ENCODE measurements at regions not wholly inside any gene's neighbourhood (a gene's known extent, or its start where the extent isn't known, plus 50 kb on each side); places are given as distances from the start of the nearest gene placed in this dataset.

- no peak overlapping the region for H3K27ac ChIP-seq
- Mint-ChIP-seq H3K4me3 (no peak overlapping the region), H3K9me3 (no peaks in the 10 kb centered on the region), H3K4me1 (peaks cover 2% of the 10 kb centered on the region), H3K36me3 (no peaks in the 10 kb centered on the region), H3K27ac (no peak overlapping the region), H3K27me3 (ENCODE audit: insufficient read depth, low read depth) (no peaks in the 10 kb centered on the region)
- H2AFZ ChIP-seq (replicated peaks) = no peak overlapping the region
- no peak overlapping the region for H3K4me3 ChIP-seq
- no peak for DNase-seq (ENCODE audit: low spot score)
- H3K4me2 ChIP-seq = no peak overlapping the region
- H3K9ac ChIP-seq = no peak overlapping the region
- TF ChIP-seq EZH2phosphoT487 (IDR thresholded peaks at IDR 0.05) (no peak), EZH2 (IDR thresholded peaks at IDR 0.05) (no peak)
- TF ChIP-seq, protein P1, sequence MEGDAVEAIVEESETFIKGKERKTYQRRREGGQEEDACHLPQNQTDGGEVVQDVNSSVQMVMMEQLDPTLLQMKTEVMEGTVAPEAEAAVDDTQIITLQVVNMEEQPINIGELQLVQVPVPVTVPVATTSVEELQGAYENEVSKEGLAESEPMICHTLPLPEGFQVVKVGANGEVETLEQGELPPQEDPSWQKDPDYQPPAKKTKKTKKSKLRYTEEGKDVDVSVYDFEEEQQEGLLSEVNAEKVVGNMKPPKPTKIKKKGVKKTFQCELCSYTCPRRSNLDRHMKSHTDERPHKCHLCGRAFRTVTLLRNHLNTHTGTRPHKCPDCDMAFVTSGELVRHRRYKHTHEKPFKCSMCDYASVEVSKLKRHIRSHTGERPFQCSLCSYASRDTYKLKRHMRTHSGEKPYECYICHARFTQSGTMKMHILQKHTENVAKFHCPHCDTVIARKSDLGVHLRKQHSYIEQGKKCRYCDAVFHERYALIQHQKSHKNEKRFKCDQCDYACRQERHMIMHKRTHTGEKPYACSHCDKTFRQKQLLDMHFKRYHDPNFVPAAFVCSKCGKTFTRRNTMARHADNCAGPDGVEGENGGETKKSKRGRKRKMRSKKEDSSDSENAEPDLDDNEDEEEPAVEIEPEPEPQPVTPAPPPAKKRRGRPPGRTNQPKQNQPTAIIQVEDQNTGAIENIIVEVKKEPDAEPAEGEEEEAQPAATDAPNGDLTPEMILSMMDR (IDR thresholded peaks at IDR 0.05) = no peak
- no peaks in the 10 kb centered on the region for H3K9me3 ChIP-seq (ENCODE audit: low read depth)
- no peaks in the 10 kb centered on the region for H3K79me2 ChIP-seq (ENCODE audit: low read depth)
- peaks cover 6% of the 10 kb centered on the region for H3K4me1 ChIP-seq
- H4K20me1 ChIP-seq (ENCODE audit: low read depth) = no peaks in the 10 kb centered on the region
- H3K36me3 ChIP-seq = no peaks in the 10 kb centered on the region
- H3K27me3 ChIP-seq = no peaks in the 10 kb centered on the region
- H3F3A ChIP-seq (ENCODE audit: low read depth) = no peaks in the 10 kb centered on the region
Observed at GRCh38 chr7:109951565-109951928, 1139.4 kb upstream of the LRRN3 start.

- TF ChIP-seq, protein P1 (IDR thresholded peaks at IDR 0.05) = no peak
- TF ChIP-seq EZH2phosphoT487 (IDR thresholded peaks at IDR 0.05) (no peak), EZH2 (IDR thresholded peaks at IDR 0.05) (no peak)
- Histone ChIP-seq H3K4me2 (no peak overlapping the region), H3F3A (ENCODE audit: low read depth) (no peaks in the 10 kb centered on the region), H3K4me1 (peaks cover 9% of the 10 kb centered on the region), H4K20me1 (ENCODE audit: low read depth) (no peaks in the 10 kb centered on the region), H3K9ac (no peak overlapping the region), H3K36me3 (no peaks in the 10 kb centered on the region), H3K27me3 (no peaks in the 10 kb centered on the region), H3K27ac (no peak overlapping the region), H3K79me2 (ENCODE audit: low read depth) (no peaks in the 10 kb centered on the region), H2AFZ (replicated peaks) (no peak overlapping the region), H3K4me3 (no peak overlapping the region), H3K9me3 (ENCODE audit: low read depth) (no peaks in the 10 kb centered on the region)
- Mint-ChIP-seq H3K4me3 (no peak overlapping the region), H3K27me3 (ENCODE audit: insufficient read depth, low read depth) (no peaks in the 10 kb centered on the region), H3K9me3 (no peaks in the 10 kb centered on the region), H3K27ac (no peak overlapping the region), H3K36me3 (no peaks in the 10 kb centered on the region), H3K4me1 (peaks cover 6% of the 10 kb centered on the region)
- no peak for DNase-seq (ENCODE audit: low spot score)
Observed at GRCh38 chr7:109955986-109956385, 1134.9 kb upstream of the LRRN3 start.

- H2AFZ ChIP-seq (replicated peaks) = no peak overlapping the region
- H3K4me2 ChIP-seq = peak overlapping the region; percentile 1
- H3K4me1 ChIP-seq = peaks cover 9% of the 10 kb centered on the region
- no peaks in the 10 kb centered on the region for H4K20me1 ChIP-seq (ENCODE audit: low read depth)
- no peaks in the 10 kb centered on the region for H3K36me3 Mint-ChIP-seq
- no peak overlapping the region for H3K27ac ChIP-seq
- H3K4me1 Mint-ChIP-seq = peaks cover 6% of the 10 kb centered on the region
- TF ChIP-seq EZH2 (IDR thresholded peaks at IDR 0.05) (no peak), EZH2phosphoT487 (IDR thresholded peaks at IDR 0.05) (no peak)
- TF ChIP-seq, protein P1 (IDR thresholded peaks at IDR 0.05) = no peak
- H3K9me3 ChIP-seq (ENCODE audit: low read depth) = no peaks in the 10 kb centered on the region
- H3K36me3 ChIP-seq = no peaks in the 10 kb centered on the region
- no peak overlapping the region for H3K9ac ChIP-seq
- no peaks in the 10 kb centered on the region for H3F3A ChIP-seq (ENCODE audit: low read depth)
- DNase-seq (ENCODE audit: low spot score) = peak; percentile 24
- H3K9me3 Mint-ChIP-seq = no peaks in the 10 kb centered on the region
- H3K79me2 ChIP-seq (ENCODE audit: low read depth) = no peaks in the 10 kb centered on the region
- H3K27ac Mint-ChIP-seq = no peak overlapping the region
- no peak overlapping the region for H3K4me3 ChIP-seq
- H3K27me3 ChIP-seq = no peaks in the 10 kb centered on the region
- no peak overlapping the region for H3K4me3 Mint-ChIP-seq
- no peaks in the 10 kb centered on the region for H3K27me3 Mint-ChIP-seq (ENCODE audit: insufficient read depth, low read depth)
Observed at GRCh38 chr7:109956916-109957315, 1134.0 kb upstream of the LRRN3 start.

DNA sequence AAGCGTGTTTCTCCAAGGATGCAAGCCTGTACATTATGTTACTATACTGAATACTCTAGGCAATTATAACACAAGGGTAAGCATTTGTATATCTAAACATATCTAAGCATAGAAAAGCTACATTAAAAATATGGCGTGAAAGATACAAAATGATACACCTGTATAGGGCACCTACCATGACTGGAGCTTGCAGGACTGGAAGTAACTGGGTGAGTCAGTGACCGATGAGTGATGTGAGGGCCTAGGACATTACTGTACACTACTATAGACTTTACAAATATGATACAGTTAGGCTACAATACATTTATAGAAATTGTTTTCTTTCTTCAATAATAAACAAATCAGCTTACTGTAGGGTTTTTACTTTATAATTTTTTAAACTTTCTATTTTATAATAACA is 1127.2 kb upstream of the LRRN3 start:
- TF ChIP-seq, protein P1 (IDR thresholded peaks at IDR 0.05) = no peak
- TF ChIP-seq EZH2 (IDR thresholded peaks at IDR 0.05) (no peak), EZH2phosphoT487 (IDR thresholded peaks at IDR 0.05) (no peak)
- Histone ChIP-seq H3K4me2 (no peak overlapping the region), H3K9me3 (ENCODE audit: low read depth) (no peaks in the 10 kb centered on the region), H3K27ac (no peak overlapping the region), H3K27me3 (no peaks in the 10 kb centered on the region), H3K9ac (no peak overlapping the region), H3F3A (ENCODE audit: low read depth) (no peaks in the 10 kb centered on the region), H2AFZ (replicated peaks) (no peak overlapping the region), H3K79me2 (ENCODE audit: low read depth) (no peaks in the 10 kb centered on the region), H4K20me1 (ENCODE audit: low read depth) (no peaks in the 10 kb centered on the region), H3K4me3 (no peak overlapping the region), H3K36me3 (no peaks in the 10 kb centered on the region), H3K4me1 (no peaks in the 10 kb centered on the region)
- no peaks in the 10 kb centered on the region for H3K36me3 Mint-ChIP-seq
- DNase-seq (ENCODE audit: low spot score) = no peak
- H3K27ac Mint-ChIP-seq = no peak overlapping the region
- no peak overlapping the region for H3K4me3 Mint-ChIP-seq
- H3K4me1 Mint-ChIP-seq = no peaks in the 10 kb centered on the region
- no peaks in the 10 kb centered on the region for H3K27me3 Mint-ChIP-seq (ENCODE audit: insufficient read depth, low read depth)
- H3K9me3 Mint-ChIP-seq = no peaks in the 10 kb centered on the region

Data from neural progenitor cell (in vitro differentiated cells).